ENCODE measurements at regions not wholly inside any gene's neighbourhood (a gene's known extent, or its start where the extent isn't known, plus 50 kb on each side); places are given as distances from the start of the nearest gene placed in this dataset.
"Not testable (repeated sequence)": the region's sequence is repeated elsewhere in the genome, so short reads cannot be mapped to it uniquely, and the experiment has no call there.

GRCh38 chr2:18949871-18950270 is 360.5 kb upstream of the NT5C1B start:
- no peaks in the 10 kb centered on the region for H3K36me3 Mint-ChIP-seq (ENCODE audit: low read depth)
- H3K9me3 Mint-ChIP-seq, result no peaks in the 10 kb centered on the region
- no peaks in the 10 kb centered on the region for H3K27me3 Mint-ChIP-seq (ENCODE audit: low read depth)
- TF ChIP-seq CTCF (conservative IDR thresholded peaks at IDR 0.05), result no peak
- no peak overlapping the region for H3K27ac Mint-ChIP-seq (ENCODE audit: unreplicated experiment)
- H3K4me1 Mint-ChIP-seq, result peaks cover 6% of the 10 kb centered on the region
- H3K4me3 Mint-ChIP-seq, result no peak overlapping the region
- no peak for DNase-seq (ENCODE audit: low read depth, low spot score)

DNA sequence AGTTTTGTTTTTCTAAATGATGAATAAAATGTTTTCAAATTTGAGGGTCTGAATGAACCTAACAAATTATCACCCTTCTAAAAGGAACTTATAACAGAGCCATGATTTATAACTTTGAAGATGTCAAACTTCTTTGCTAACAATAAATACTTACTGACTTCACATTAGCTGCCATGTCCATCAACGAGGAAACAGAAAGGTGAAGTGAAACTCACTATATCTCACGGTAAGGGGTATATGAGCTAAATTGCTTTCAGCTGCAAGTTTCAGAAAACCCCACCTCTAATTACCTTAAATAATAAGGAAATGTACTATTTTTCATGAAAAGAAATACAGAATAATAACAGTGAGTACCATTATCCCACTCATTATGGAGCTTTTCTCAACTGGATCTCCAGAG is 350.8 kb upstream of the NT5C1B start:
- Mint-ChIP-seq H3K4me3 (no peak overlapping the region), H3K36me3 (ENCODE audit: low read depth) (no peaks in the 10 kb centered on the region), H3K27me3 (ENCODE audit: low read depth) (peaks cover 4% of the 10 kb centered on the region), H3K9me3 (no peaks in the 10 kb centered on the region), H3K27ac (ENCODE audit: unreplicated experiment) (no peak overlapping the region), H3K4me1 (no peaks in the 10 kb centered on the region)
- TF ChIP-seq CTCF (conservative IDR thresholded peaks at IDR 0.05), result no peak
- no peak for DNase-seq (ENCODE audit: low read depth, low spot score)

DNA sequence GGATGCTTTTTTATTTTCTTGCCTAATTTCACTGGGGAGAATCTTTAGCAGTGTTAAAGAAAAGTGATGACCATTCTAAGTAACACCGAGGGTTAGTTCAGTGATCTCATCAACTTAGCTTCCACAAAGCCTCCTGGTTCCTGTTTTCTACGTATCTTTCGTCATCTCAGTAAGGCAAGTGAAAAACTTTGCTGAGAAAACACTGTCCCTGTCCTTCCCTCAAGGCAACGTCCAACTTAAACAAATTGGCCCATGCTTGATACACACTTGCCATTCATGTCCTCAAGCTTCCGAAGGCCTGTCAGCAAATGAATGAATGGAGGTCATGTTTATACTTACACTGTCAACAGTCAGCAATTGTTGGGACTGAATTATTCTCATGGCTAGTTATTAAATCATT is 350.4 kb upstream of the NT5C1B start:
- not testable (repeated sequence) for H3K4me1 Mint-ChIP-seq

GRCh38 chr2:18934886-18935285 is 345.5 kb upstream of the NT5C1B start:
- no peak for TF ChIP-seq CTCF (conservative IDR thresholded peaks at IDR 0.05)
- Mint-ChIP-seq H3K27me3 (ENCODE audit: low read depth) (no peaks in the 10 kb centered on the region), H3K4me3 (no peak overlapping the region), H3K27ac (ENCODE audit: unreplicated experiment) (no peak overlapping the region), H3K4me1 (no peaks in the 10 kb centered on the region), H3K9me3 (peaks cover 2% of the 10 kb centered on the region), H3K36me3 (ENCODE audit: low read depth) (no peaks in the 10 kb centered on the region)
- DNase-seq (ENCODE audit: low read depth, low spot score), result no peak

More for the DNA sequence above, 350.4 kb upstream of the NT5C1B start:
- H3K9me3 Mint-ChIP-seq; H3K4me3 Mint-ChIP-seq; DNase-seq (ENCODE audit: low read depth, low spot score); H3K27ac Mint-ChIP-seq (ENCODE audit: unreplicated experiment); H3K36me3 Mint-ChIP-seq (ENCODE audit: low read depth); H3K27me3 Mint-ChIP-seq (ENCODE audit: low read depth): not testable (repeated sequence)

DNA sequence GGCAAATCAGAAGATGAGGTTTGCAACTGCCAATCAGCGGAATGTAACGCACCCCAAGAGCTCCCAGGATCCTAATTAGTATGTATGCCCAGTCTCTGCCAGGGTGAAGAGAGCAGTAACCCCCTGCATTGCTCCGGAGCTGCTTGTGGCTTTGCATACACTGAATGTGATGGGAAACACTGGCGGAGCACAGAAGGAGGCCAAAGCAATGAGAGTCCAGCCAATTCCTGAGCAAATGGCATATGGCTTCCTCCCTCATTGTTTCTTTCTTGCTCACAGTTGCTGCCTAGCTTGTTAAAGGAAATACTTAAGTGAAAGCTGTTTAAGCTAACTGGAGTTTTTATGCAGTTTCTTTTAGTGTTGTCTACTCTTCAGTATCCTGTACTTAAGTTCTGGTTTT is 343.5 kb upstream of the NT5C1B start:
- Mint-ChIP-seq H3K27me3 (ENCODE audit: low read depth) (no peaks in the 10 kb centered on the region), H3K4me1 (no peaks in the 10 kb centered on the region), H3K9me3 (peaks cover 2% of the 10 kb centered on the region), H3K27ac (ENCODE audit: unreplicated experiment) (no peak overlapping the region), H3K36me3 (ENCODE audit: low read depth) (no peaks in the 10 kb centered on the region), H3K4me3 (no peak overlapping the region)
- TF ChIP-seq CTCF (conservative IDR thresholded peaks at IDR 0.05), result no peak
- no peak for DNase-seq (ENCODE audit: low read depth, low spot score)

DNA sequence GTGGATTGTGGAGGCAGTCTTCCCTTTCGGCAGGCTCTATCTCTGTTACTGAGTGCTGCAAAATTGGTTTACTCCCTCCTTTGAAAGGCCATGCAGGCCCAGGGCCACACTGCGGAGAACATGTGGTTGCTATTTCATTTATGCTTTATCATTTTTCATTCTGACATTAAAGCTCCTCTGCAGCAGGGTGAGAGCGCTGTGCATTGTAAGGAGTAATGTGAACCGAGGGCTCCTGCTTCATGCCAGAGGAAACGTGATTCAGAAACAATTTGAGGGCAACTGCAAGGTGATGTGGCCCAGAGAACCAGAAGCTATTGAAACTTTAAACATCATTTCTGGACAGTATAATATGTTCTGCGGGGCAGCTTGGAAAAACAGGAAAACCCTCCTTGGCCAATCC is 341.6 kb upstream of the NT5C1B start:
- Mint-ChIP-seq H3K27ac (ENCODE audit: unreplicated experiment) (no peak overlapping the region), H3K27me3 (ENCODE audit: low read depth) (no peaks in the 10 kb centered on the region), H3K4me1 (no peaks in the 10 kb centered on the region), H3K36me3 (ENCODE audit: low read depth) (no peaks in the 10 kb centered on the region), H3K4me3 (no peak overlapping the region), H3K9me3 (peaks cover 5% of the 10 kb centered on the region)
- no peak for TF ChIP-seq CTCF (conservative IDR thresholded peaks at IDR 0.05)
- DNase-seq (ENCODE audit: low read depth, low spot score), result no peak

All from neural crest cell (in vitro differentiated cells).